Ovary (tissue), 3 donors: ENCODE measurements at regions not wholly inside any gene's neighbourhood (a gene's known extent, or its start where the extent isn't known, plus 50 kb on each side); places are given as distances from the start of the nearest gene placed in this dataset.

Experiments used
- POLR2A ChIP-seq: fragments of 450-650 bp; IDR thresholded peaks from one replicate; pipeline ENCODE4 v1.6.1; 2017; ENCODE audit warnings: antibody characterized with exemption, mild to moderate bottlenecking, moderate library complexity
- TF ChIP-seq, protein P1 (sequence below), 3 donors: fragments of 450-650 bp in 2 of 3; fragments of 200-600 bp in 1 of 3; IDR thresholded peaks; one replicate each; pipeline versions ENCODE4 v1.5.1 to v1.8.0; 2016 to 2022; ENCODE audit warnings: antibody characterized with exemption in 3 of 3, mild to moderate bottlenecking in 1 of 3
- donor health status: DM: no; HTN: no; CAD: no.

DNA sequence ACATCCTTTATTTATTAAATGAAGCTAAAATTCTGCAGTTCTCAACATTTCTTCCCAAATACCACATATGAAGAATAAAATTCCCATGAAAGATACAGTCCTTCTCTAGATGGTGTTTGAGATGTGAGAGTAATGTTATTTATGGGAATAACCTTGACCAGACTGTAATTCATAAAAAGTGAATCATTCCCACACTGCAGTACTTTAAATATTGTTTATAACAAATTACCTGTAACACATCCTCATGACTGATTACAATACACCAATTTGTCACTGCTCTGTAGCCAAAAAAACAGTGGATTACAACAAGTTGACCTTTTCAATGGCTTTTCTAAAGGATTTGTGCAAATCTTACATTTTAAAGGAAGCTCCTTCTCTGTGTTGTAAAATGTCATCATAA, 651.3 kb downstream of the NSUN3 start:
- TF ChIP-seq, protein P1, sequence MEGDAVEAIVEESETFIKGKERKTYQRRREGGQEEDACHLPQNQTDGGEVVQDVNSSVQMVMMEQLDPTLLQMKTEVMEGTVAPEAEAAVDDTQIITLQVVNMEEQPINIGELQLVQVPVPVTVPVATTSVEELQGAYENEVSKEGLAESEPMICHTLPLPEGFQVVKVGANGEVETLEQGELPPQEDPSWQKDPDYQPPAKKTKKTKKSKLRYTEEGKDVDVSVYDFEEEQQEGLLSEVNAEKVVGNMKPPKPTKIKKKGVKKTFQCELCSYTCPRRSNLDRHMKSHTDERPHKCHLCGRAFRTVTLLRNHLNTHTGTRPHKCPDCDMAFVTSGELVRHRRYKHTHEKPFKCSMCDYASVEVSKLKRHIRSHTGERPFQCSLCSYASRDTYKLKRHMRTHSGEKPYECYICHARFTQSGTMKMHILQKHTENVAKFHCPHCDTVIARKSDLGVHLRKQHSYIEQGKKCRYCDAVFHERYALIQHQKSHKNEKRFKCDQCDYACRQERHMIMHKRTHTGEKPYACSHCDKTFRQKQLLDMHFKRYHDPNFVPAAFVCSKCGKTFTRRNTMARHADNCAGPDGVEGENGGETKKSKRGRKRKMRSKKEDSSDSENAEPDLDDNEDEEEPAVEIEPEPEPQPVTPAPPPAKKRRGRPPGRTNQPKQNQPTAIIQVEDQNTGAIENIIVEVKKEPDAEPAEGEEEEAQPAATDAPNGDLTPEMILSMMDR (IDR thresholded peaks at IDR 0.05): no peak
- TF ChIP-seq POLR2A: no peak
